ENCODE measurements at regions not wholly inside any gene's neighbourhood (a gene's known extent, or its start where the extent isn't known, plus 50 kb on each side); places are given as distances from the start of the nearest gene placed in this dataset.

DNA sequence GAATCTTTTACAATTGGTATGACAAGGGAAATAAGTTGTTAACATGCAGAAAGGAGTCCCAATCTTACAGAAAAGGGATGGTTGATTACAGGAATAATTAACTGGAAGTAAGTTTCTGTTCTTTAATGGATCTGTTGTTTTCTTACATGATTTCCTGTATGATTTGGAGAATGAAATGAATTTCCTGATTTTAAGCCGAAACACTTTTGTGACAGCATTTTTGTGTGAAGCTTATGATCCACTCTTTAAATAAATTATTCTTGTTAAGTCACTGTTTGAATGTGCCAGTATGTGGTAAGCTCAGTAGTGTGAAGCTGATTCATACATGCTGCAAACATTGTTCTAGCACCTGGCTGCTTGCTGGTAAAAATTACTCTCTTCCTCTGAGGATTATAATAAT is 516.2 kb downstream of the DCDC2C start:
- TF ChIP-seq EZH2 (IDR thresholded peaks at IDR 0.05) (no peak), EZH2phosphoT487 (IDR thresholded peaks at IDR 0.05) (no peak)
- TF ChIP-seq, protein P1, sequence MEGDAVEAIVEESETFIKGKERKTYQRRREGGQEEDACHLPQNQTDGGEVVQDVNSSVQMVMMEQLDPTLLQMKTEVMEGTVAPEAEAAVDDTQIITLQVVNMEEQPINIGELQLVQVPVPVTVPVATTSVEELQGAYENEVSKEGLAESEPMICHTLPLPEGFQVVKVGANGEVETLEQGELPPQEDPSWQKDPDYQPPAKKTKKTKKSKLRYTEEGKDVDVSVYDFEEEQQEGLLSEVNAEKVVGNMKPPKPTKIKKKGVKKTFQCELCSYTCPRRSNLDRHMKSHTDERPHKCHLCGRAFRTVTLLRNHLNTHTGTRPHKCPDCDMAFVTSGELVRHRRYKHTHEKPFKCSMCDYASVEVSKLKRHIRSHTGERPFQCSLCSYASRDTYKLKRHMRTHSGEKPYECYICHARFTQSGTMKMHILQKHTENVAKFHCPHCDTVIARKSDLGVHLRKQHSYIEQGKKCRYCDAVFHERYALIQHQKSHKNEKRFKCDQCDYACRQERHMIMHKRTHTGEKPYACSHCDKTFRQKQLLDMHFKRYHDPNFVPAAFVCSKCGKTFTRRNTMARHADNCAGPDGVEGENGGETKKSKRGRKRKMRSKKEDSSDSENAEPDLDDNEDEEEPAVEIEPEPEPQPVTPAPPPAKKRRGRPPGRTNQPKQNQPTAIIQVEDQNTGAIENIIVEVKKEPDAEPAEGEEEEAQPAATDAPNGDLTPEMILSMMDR (IDR thresholded peaks at IDR 0.05) = no peak

All from neural progenitor cell (in vitro differentiated cells).